ENCODE measurements at regions not wholly inside any gene's neighbourhood (a gene's known extent, or its start where the extent isn't known, plus 50 kb on each side); places are given as distances from the start of the nearest gene placed in this dataset.

- intact Hi-C loops (cut with DNase I; ENCODE audit: low total_unique reads) = no loop called here
- no peak overlapping the region for H3K27ac ChIP-seq
- H3K9me3 ChIP-seq = peaks cover 0 to 13% (median 0%) of the 10 kb centered on the region in 4 donors
- H3K36me3 ChIP-seq = no peaks in the 10 kb centered on the region
- no peak for TF ChIP-seq CTCF (IDR thresholded peaks at IDR 0.05)
- no peak for TF ChIP-seq POLR2A (IDR thresholded peaks at IDR 0.05)
- no peak for TF ChIP-seq EP300 (IDR thresholded peaks at IDR 0.05)
- TF ChIP-seq POLR2AphosphoS5 (IDR thresholded peaks at IDR 0.05) = no peak
- no peak for DNase-seq
- H3K4me3 ChIP-seq = no peak overlapping the region
- H3K27me3 ChIP-seq = no peaks in the 10 kb centered on the region
- 71 to 87% (median 82%) methylated on average over 3 of the region's 3 CpGs for WGBS, 5 donors
- no peaks in the 10 kb centered on the region for H3K4me1 ChIP-seq
These were observed 289.7 kb upstream of the DCBLD2 start for GRCh38 chr3:99191186-99191585.

- Histone ChIP-seq H3K27me3 (no peaks in the 10 kb centered on the region), H3K4me1 (no peaks in the 10 kb centered on the region), H3K4me3 (no peak overlapping the region), H3K27ac (no peak overlapping the region), H3K9me3 (peaks cover 0 to 13% (median 0%) of the 10 kb centered on the region in 4 donors), H3K36me3 (no peaks in the 10 kb centered on the region)
- TF ChIP-seq EP300 (IDR thresholded peaks at IDR 0.05) (no peak), POLR2AphosphoS5 (IDR thresholded peaks at IDR 0.05) (no peak), CTCF (IDR thresholded peaks at IDR 0.05) (no peak), POLR2A (IDR thresholded peaks at IDR 0.05) (no peak)
- no peak for DNase-seq
- intact Hi-C loops (cut with DNase I; ENCODE audit: low total_unique reads) = no loop called here
These were observed 287.4 kb upstream of the DCBLD2 start for GRCh38 chr3:99188936-99189335.

GRCh38 chr3:99186016-99186415, 284.5 kb upstream of the DCBLD2 start:
- Histone ChIP-seq H3K4me1 (no peaks in the 10 kb centered on the region), H3K27me3 (no peaks in the 10 kb centered on the region), H3K27ac (no peak overlapping the region), H3K36me3 (no peaks in the 10 kb centered on the region), H3K9me3 (no peaks in the 10 kb centered on the region), H3K4me3 (no peak overlapping the region)
- TF ChIP-seq CTCF (IDR thresholded peaks at IDR 0.05) = no peak
- no peak for TF ChIP-seq POLR2A (IDR thresholded peaks at IDR 0.05)
- TF ChIP-seq EP300 (IDR thresholded peaks at IDR 0.05) = no peak
- no peak for TF ChIP-seq POLR2AphosphoS5 (IDR thresholded peaks at IDR 0.05)
- intact Hi-C loops (cut with DNase I; ENCODE audit: low total_unique reads) = no loop called here
- WGBS, 5 donors = 84 to 100% (median 93%) methylated on average over 2 of the region's 2 CpGs
- no peak for DNase-seq

GRCh38 chr3:99176169-99176964, 274.9 kb upstream of the DCBLD2 start:
- Histone ChIP-seq H3K9me3 (no peaks in the 10 kb centered on the region), H3K27ac (no peak overlapping the region), H3K4me3 (no peak overlapping the region), H3K4me1 (no peaks in the 10 kb centered on the region), H3K27me3 (no peaks in the 10 kb centered on the region), H3K36me3 (no peaks in the 10 kb centered on the region)
- intact Hi-C loops (cut with DNase I; ENCODE audit: low total_unique reads) = no loop called here
- 52 to 65% (median 58%) methylated on average over 4 of the region's 4 CpGs for WGBS, 5 donors
- TF ChIP-seq POLR2AphosphoS5 (IDR thresholded peaks at IDR 0.05) (no peak), POLR2A (IDR thresholded peaks at IDR 0.05) (no peak), CTCF (IDR thresholded peaks at IDR 0.05) (no peak), EP300 (IDR thresholded peaks at IDR 0.05) (no peak)
- no peak for DNase-seq

All from stomach (tissue), 8 donors.